ENCODE measurements at regions not wholly inside any gene's neighbourhood (a gene's known extent, or its start where the extent isn't known, plus 50 kb on each side); places are given as distances from the start of the nearest gene placed in this dataset.

DNA sequence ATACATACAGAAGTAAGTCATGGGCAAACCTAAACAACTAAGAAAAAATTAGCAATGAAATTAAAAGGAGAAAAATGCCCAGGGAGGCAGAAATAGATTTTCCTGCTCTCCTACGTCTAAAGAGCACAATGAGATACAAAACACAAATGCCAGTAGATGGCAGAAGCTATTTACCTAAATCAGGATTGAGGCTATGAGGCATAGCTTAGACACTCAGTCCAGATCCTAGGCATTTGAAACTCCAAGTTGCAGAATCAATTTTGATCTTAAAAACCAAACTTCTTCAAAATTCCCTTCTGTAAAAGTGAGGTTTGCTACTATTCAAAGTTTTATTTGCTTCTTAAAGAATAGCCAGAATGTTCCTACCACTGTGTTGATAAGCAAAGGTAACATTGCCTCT is 368.6 kb downstream of the DAD1 start:
- TF ChIP-seq CTCF (IDR thresholded peaks at IDR 0.05) (no peak), POLR2AphosphoS5 (IDR thresholded peaks at IDR 0.05) (no peak)
